SHP77 (cell line): ENCODE measurements at regions not wholly inside any gene's neighbourhood (a gene's known extent, or its start where the extent isn't known, plus 50 kb on each side); places are given as distances from the start of the nearest gene placed in this dataset.

Experiments used
- DNase-seq, 2 experiments: peaks; one replicate each; lab custom pipeline; 2025; lab: John Stamatoyannopoulos, UW

DNA sequence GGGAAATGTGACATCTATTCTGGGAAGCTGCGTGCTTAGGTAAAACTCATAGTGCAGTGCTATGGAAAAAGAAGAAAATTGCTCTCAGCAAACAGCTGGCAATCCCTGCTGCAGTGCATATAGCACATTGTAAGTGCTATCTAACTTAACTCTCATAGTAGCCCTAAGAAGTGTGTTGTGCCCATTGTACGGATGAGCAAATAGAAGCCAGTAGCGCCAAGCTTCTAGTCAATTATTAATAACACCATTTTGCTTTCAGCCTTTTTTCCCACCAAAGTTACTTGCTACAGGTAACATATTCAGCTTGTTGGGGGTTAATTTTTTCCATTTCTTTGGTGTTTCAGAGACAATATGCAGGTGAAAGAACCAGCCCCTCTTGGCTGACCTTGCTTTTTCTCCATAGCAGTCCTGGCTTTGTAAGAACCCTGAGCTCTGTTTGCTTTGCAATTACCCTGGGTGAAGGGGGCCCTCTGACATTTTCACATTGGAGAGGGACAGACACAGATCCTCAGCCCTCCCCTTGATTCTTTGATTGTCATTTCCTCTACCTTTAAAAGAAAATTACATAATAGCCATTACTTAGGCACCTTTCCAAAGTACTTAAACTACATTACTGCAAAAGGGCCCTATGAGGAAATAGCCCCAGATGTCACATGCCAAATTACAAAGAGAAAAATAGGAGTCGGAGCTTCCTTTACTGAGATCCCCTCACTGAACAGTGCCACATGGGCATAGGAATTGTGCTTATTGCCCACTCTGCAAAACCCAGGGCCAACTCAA is 576.2 kb upstream of the TBX3 start:
- DNase-seq = no peak

DNA sequence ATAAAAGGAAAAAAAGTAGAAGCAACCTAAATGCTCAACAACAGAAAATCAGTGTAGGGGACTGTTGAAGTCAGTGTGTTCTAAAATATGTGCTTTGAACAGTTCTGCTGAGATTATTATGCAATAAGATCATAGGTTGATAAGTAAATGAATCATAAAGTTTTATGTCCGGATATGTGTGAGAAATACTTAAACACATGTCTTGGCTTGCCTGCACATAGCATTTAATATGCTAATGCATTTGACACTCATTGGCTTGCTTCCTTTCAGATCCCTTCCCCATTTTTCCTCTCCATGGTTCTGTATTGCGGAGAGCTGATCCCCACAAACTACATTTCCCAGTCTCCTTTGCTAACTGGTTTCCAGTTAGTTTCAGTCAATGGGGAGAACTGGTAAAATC is 573.8 kb upstream of the TBX3 start:
- DNase-seq = no peak

DNA sequence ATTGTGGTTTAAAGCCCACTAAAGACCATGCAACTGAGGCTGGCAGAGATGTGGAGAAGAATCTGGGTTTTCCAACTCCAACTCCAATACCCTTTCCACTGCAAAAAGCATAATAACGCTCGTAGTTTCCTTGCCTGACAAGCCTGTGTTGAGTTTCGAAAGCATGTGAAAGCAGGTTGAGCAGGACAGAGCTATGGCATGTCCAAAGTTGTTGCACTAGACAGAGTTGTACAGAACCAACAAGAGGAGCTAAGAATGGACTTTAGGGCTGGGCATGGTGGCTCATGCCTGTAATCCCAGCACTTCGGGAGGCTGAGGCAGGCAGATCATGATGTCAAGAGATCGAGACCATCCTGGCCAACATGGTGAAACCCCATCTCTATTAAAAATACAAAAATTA is 572.0 kb upstream of the TBX3 start:
- DNase-seq = no peak

DNA sequence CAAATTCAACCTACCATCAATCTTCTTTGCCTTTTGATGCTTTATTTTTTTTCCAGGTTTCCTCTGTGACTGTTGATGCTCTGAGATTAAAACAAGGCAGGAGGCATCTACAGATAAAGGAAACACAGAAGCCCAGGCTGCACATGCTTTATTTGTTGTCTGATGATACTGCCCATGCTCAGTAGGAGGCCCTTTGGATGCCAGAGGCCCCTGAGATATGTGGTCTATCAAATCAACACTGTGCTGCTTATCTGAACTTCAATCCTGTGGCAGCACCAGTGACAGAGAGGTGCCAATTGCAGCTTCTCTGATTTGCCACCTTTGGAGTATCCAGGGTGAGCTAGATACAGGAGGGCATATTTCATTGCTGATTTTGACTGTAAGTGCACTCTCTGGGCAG is 571.3 kb upstream of the TBX3 start:
- no peak for DNase-seq

DNA sequence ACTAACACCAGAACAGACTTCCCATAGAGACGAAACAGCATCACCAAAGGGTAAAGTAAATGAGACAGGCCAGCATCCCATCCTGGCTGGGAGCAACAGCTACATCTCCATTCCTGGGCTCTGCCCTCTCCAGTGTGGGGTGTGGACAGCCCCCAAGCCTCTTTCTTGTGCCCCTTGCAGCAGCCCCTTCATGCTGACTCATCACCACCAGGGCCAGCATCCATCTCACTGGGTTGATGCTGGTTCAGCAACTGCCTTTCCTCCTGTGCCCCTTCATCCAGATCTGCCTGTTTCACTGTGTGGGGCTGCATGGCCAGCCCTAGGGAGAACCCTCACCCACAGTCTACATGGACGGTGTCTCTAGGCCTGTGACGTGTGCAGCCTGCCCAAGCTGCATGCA is 569.1 kb upstream of the TBX3 start:
- DNase-seq = no peak

DNA sequence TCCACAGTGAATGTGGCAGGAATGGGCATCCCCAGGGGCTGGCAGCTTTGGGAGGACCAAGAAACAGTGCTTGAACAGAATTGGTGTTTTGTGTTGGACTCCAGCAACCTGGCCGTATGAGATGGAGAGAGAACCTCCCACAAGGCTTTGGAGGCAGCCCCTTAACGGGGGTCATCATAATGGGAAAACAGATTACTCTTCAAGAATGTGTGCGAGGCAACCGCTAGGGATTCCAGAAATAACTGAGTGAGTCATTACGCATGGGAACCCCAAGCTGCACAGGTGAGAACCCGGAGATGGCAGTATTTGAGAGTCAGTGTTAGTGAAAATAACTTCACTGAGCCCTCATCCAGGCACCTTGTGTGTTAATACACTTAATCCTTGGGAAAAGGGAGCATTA is 567.8 kb upstream of the TBX3 start:
- no peak for DNase-seq

DNA sequence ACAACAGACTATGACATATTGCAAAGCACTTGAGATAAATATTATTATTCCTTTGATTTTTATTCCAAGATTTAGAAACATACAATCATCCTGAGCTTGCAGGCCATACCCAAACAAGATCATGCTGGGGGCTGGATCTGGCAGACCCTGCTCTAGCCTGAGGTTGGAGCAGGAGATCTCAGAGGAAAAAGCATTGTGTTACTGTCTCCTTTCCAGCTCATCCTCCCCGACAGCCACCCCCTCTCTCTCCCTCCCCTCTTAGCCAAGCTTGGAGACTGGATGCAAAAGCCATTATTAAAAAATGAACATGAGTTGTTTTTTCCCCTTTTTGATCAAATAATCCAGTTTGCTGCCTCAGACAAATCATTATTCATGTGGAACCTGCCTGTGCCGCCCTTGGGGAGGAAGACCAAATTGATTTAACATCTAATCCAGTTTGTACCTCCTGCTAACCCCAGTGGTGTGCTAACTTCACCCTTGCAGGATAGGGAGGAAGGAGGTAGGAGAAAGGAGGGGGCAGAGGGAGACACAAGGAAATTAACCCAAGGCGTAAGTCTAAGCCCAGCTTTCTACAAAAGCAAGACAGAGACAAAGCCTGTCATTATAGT is 565.8 kb upstream of the TBX3 start:
- DNase-seq = no peak

DNA sequence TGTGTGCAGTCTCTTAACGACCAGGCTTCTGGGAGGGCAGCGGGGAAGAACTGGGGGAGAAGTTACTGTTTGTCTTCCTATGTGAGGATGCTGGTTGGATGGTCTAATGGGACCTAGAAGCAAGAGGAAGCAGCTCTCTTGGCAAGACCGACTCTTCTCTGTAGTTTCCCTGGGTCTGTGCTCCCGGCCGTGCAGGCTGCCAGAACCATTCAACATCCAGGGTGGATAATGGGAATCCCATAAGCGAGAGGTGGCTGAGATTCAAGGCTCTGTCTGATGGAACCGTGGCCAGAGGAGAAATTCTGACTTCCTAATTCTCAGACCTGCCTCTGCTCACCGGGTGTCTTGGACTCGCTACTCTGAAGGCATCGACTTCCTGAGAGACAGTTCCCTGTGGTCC is 561.0 kb upstream of the TBX3 start:
- no peak for DNase-seq

DNA sequence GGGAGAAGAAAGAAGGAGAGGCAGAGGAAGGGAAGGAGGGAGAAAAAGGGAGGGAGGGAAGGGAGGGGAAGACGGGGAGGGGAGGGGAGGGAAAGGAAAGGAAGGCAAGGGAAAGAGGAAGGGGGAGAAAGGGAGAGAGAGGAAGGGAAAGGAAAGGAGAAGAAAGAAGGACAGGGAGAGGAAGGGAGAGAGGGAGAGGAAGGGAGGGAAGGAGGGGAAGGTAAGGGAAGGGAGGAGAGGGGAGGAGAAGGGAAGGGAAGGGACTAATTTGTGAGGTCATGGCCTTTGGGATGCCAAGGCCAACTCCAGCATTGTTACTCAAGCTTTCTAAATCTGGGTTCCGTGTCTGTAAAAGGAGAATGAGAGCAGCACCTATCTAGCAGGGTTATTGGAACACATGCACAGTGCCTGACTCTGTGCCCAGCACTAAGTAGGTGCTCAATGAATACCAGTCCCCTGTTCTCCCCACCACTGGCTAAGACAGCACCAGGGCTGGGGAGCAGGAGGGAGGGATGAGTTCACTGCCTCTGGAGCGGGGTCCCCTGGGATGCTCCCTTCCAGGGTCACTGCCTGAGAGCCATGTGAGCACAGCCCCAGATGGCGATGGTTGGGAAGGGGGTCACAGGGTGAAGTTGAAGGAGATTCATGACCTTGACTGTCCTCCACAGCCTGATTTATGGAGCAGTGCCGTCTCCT is 560.1 kb upstream of the TBX3 start:
- DNase-seq = no peak

DNA sequence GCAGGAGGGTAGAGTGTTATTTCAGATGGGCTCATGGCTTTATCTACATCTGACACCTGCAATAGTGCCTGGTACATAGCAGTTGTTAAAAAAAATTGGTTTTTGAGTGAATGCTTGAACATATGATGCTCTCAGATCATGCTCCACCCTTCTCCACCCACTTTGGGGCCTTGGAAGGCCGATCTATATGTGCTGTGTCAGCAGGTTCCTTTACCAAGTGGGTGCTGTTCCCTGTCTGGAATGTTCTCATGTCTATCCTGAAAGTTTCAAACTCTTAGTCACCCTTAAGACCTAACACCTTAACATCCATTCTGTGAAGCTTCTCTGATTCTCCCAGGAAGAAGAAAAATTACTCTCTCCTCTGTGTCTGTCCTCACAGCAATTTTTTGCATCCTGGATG is 556.3 kb upstream of the TBX3 start:
- no peak for DNase-seq

DNA sequence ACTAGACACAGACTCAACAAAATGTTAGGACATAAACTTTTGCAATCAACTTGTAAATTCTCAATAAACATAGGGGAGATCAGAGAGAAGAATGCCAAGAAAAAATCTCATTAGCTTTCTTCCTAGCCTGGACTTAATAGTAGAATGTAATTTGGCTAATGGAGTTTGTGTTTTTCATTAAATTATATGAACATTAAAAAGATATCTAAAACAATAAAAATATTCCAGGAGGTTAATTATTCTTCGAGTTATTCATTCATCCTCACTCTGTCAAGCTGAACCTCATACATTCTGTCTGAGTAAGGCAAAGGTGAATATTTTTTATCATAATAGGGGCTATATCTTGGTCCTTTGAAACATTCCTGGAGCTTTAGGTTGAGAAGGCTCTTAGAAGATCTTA is 551.9 kb upstream of the TBX3 start:
- no peak for DNase-seq

DNA sequence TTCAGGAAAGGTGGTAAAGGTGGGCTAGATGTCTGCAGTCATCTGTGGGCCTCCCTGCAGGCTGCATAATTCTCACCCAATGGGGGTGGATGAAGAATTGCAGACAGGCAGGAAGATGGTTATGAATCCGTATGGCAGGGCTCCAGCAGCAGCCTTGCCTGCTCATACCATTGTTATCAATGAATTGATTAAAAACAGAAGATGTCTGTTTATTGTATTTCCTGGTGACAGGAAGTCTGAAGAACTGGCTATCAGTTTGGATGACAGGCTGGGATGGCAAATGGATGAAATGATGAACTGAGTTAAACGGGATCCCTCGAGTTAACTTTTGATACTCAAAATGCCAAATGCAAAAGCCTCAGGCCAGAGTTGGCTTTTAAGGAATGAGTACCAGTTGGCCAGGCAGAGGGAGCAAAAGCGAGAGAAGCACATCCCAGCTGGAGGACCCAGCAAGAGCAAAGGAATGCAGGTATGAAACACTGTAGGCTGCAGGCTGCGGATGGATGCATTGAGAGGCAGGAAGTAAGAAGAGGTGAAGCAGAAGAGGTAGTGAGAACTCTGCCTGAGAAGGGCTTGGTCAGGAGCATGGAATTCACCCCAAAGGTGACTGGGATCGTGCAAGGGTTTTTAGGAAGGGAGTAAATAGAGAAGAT is 550.0 kb upstream of the TBX3 start:
- DNase-seq = no peak

DNA sequence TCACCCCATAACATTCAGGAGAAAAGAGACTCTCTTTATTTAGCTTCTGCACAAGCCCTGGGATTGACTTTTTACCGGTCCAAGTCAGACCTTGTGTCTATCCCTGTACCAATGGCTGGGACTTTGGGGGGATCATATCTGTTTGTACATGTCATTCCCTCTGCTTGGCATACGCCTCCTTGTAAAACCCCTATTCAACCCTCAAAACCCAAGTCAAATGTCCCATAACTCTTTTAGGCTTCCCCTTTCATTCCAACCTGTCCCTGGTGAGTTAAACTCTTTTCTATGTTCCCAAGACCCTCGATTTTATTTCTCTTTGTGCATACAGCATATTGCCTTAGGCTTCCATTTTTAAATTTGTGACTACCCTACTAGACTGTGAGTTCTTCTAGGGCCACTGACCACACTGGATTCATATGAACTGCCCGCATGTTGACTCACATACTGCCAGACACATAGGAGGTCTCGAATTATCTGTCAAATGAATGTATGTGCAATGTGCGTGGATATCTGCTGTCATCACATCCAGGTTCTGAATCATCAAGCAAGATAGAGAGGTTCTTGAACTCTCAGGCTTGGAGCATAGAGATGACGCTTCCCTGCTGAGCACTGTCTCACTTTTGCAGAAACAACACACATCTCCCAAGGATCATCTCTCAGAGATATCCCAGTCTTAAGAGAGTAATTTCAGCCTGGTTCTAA is 548.6 kb upstream of the TBX3 start:
- DNase-seq = no peak

DNA sequence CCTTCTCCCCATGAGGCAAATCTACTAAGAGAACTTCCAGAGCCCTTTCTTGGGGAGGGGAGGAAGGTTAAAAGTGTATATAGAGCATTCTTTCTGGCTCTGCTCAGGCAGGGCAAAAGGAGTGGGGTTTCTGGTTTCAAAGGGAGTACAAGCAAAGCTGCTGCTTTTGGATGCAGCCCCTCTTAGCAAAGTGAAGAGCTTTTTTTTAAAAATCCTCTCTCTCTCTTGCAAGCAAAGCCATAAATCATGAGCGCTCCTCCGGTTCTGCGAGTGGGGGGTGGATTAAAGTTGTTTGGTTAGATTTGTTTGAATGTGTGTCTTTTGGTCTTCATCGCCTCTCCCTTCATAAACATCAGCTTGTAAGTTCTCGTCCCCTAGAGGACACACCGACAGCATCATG is 546.6 kb upstream of the TBX3 start:
- DNase-seq = no peak

DNA sequence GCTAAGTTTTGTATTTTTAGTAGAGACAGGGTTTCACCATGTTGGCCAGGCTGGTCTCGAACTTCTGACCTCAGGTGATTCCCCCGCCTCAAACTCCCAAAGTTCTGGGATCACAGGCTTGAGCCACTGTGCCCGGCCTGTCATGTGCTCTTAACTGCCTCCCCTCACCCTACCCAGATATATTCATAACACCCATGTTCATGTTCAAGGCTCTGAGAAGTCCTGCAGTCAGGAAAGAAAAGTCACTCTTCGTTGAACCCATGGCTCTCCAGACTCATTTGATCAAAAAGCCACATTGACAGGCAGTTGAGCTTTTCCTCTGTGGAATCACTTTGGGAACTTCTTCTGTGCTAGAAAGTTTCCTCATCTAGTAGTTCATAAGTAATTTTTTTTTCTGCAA is 545.5 kb upstream of the TBX3 start:
- DNase-seq = no peak

DNA sequence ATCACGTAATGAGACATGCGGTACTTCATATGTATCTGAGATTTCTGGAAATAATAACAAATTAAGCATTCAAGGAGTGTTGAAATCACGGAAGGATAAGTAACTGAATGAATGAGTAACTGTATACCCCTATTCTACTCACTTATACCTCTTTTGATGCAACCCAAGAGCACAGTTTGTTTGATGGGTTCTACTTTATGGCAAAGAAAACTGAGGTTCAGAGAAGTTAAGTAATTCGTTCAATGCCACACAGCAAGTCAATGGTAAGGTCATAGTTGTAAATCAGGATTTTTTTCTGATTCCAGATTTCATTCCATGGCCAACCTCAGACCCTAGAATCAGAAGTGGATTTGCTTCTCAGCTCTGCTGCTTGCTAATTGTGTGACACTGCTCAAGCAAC is 544.5 kb upstream of the TBX3 start:
- no peak for DNase-seq

DNA sequence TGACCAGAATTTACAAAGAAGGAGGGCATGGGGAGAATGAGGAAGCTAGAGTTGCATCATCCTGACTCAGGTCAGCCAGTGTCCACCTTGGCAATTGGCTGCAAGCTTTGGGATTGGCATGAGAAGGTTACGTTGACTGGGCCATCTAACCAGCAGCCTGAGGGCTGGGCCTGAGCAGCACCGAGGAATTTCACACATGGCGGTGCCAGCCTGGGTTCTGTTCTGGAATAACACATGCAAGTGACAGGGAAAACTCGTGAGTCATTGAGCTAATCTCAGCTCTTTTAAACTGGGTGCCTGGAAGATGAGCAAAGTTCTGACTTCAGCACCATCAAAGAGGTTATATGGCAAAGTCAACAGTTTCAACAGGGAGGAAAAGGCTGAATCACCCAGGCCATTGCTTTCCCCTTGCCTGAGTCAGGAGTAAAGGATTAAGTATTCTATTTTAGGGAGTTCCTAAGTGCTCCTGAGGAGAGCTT is 543.2 kb upstream of the TBX3 start:
- DNase-seq = no peak

DNA sequence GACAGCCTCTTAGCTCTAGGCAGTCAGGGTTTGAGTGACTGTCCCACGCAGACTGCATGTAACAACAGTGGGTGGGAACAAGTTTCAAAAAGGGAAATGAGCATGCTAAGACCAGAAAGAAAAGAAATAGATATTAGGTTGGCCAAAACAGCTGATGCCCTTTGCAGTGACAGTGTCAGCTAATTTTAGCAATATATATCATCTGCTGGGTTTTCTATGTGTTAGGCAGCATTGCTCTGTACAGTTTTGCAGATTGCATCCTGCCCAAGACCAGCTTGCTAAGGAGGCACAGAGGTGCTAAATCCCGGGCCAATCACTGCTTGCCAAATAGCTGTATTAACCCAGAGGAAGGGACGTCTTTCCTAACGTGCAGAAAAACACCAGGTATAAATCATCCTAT is 541.9 kb upstream of the TBX3 start:
- DNase-seq = no peak

DNA sequence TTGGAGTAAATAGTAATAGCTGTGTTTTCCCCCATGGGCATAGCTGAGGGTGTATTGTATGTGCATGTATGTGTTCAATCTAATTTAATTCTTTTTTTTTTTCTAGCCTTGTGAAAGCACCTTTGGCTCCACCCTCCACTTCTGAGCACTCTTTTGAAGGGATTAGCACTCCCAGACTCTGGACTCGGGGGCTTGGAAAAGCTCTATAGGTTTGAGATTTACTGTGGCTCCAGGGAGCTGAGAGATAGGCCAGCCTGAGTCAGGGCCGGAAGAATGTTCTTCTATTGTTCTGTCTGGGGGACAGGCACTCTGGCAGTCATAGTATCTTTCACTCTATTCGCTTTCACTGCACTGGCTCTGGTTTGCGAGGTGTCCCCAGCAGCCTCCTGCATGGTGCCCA is 540.0 kb upstream of the TBX3 start:
- no peak for DNase-seq

DNA sequence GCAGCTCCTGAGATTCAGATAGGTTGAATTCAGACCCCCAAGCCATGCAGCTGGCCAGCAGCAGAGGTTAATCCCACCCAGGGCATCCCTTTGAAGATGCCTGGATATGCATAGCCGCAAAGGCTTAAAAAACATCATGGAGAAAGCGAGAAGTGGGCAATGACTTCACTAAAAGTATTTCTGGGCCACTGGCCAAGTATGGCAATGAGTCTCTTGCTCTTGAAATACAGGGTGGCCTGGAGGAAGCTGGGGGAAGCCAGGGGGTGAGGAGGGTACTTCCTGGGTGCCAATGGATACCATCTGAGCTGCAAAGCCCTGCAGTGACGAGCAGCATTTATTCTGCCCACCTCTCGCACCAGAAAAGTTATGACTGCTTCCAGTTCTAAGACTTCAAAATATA is 539.3 kb upstream of the TBX3 start:
- no peak for DNase-seq

DNA sequence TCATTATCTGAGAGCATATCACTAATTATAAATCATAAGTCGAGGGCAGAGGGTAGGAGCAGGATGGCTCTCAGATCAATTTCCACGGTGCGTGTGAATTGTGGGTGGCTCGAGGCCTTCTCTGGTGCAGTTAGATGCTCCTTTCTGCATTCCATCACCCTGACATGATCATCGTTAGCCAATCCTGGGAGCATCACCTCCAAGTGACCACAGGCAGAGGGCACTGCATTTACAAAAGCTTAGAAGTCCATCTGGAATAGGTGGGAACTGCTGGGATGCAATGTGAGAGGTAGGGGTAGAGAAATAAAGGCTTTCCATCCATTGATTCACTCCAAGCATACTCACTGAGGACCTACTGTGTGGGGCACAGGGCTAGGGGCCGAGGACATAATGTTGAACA is 538.2 kb upstream of the TBX3 start:
- no peak for DNase-seq

DNA sequence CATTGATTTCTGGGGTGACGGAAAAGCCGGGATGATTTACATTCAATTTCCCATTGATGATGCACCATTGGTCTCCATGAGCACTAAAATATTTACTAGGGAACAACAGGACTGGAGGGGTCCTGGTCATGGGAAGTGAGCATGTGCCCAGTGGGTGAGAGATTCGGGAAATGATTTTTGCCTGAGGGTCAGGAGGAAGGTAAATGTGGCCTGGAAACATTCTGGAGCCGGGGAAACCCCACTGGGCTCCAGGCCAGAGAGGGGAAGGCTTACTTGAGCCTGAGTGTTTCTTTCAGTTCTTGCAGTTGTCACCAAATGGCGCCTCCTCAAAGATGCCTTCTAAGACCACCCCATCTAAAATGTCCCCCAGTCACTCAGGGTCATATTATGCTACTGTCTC is 532.3 kb upstream of the TBX3 start:
- no peak for DNase-seq
